K562 (cell line): ENCODE measurements at regions not wholly inside any gene's neighbourhood (a gene's known extent, or its start where the extent isn't known, plus 50 kb on each side); places are given as distances from the start of the nearest gene placed in this dataset.

Source experiments
- ELF1 ChIP-seq: fragments of 200-800 bp; sonication (Bioruptor generic); IDR thresholded peaks from 2 replicates; pipeline ENCODE4 v1.6.1; 2016; ENCODE audit warnings: missing genetic modification characterization, missing compliant biosample characterization
- HDAC1 ChIP-seq, 2 experiments: fragments of 450-650 bp; IDR thresholded peaks; 2 replicates each; pipeline ENCODE4 v1.6.1; 2016 to 2017; ENCODE audit warnings: inconsistent platforms in 1 of 2, mild to moderate bottlenecking in 1 of 2, moderate library complexity in 1 of 2
- JUN ChIP-seq, 2 experiments: sonication (generic) in 1 of 2; formaldehyde crosslinking in 1 of 2; IDR thresholded peaks; 2 replicates each; pipeline versions ENCODE4 v1.6.1 to v1.8.0; 2012 to 2022; ENCODE audit warnings: borderline replicate concordance in 2 of 2, mild to moderate bottlenecking in 2 of 2, improper control_type of control experiment in 1 of 2, low read depth in 1 of 2, low read length in 1 of 2, missing genetic modification reagents in 1 of 2
- STAG1 ChIP-seq: sonication (generic); formaldehyde crosslinking; IDR thresholded peaks from 2 replicates; pipeline ENCODE4 v1.5.0; 2020; ENCODE audit warnings: missing genetic modification reagents, borderline replicate concordance
- U2AF2 ChIP-seq: fragments of 200-400 bp; formaldehyde crosslinking; optimal IDR thresholded peaks from 2 replicates; pipeline ENCODE3; 2017; ENCODE audit warnings: low read depth, mild to moderate bottlenecking, low read length
- YY1 ChIP-seq, 3 experiments: IDR thresholded peaks; 2 replicates each; pipeline ENCODE4 v1.6.1; 2011; ENCODE audit warnings: low read length in 2 of 3, mild to moderate bottlenecking in 2 of 3, moderate library complexity in 2 of 3, borderline replicate concordance in 1 of 3, control low read depth in 1 of 3, low read depth in 1 of 3; ENCODE audit not compliant: insufficient read depth in 3 of 3, insufficient replicate concordance in 2 of 3, control insufficient read depth in 1 of 3, insufficient read length in 1 of 3; ENCODE audit errors: extremely low read depth in 1 of 3

- TF ChIP-seq ELF1 (tag) (no peak), YY1 (IDR thresholded peaks at IDR 0.05; ENCODE audit: borderline replicate concordance in 1 of 3, control insufficient read depth in 1 of 3, extremely low read depth in 1 of 3, insufficient read depth in 3 of 3, insufficient read length in 1 of 3, insufficient replicate concordance in 2 of 3, low read depth in 1 of 3, low read length in 2 of 3) (no peak), U2AF2 (no peak), JUN (IDR thresholded peaks at IDR 0.05; ENCODE audit: borderline replicate concordance, low read depth, low read length) (no peak), JUN (CRISPR knock-in tag; IDR thresholded peaks at IDR 0.05; ENCODE audit: borderline replicate concordance) (no peak), HDAC1 (IDR thresholded peaks at IDR 0.05) (no peak), STAG1 (CRISPR knock-in tag) (no peak)
Measured at GRCh38 chr6:82568290-82568993, 204.8 kb downstream of the TPBG start.
